Sigmoid colon (tissue), 6 donors: ENCODE measurements at regions not wholly inside any gene's neighbourhood (a gene's known extent, or its start where the extent isn't known, plus 50 kb on each side); places are given as distances from the start of the nearest gene placed in this dataset.

Experiments used
- DNase-seq: peaks from one replicate; pipeline ENCODE4 v3.0.0-alpha.2; 2019
- H3K27ac ChIP-seq, 4 donors: fragments of 200-600 bp; sonication (generic); one replicate each; pipeline ENCODE4 v1.5.1; 2016 to 2019; ENCODE audit warnings: mild to moderate bottlenecking in 1 of 4
- H3K27me3 ChIP-seq, 3 donors: fragments of 200-600 bp; sonication (generic); one replicate each; pipeline ENCODE4 v1.5.1; 2019; ENCODE audit warnings: mild to moderate bottlenecking in 1 of 3
- H3K36me3 ChIP-seq, 4 donors: fragments of 200-600 bp; sonication (generic); one replicate each; pipeline ENCODE4 v1.5.1; 2016 to 2019
- H3K4me1 ChIP-seq, 4 donors: fragments of 200-600 bp; sonication (generic); one replicate each; pipeline ENCODE4 v1.5.1; 2017 to 2019
- H3K4me3 ChIP-seq, 4 donors: fragments of 200-600 bp; sonication (generic); one replicate each; pipeline ENCODE4 v1.5.1; 2017 to 2019; ENCODE audit warnings: mild to moderate bottlenecking in 2 of 4, moderate library complexity in 1 of 4
- H3K9me3 ChIP-seq, 4 donors: fragments of 200-600 bp in 3 of 4; sonication (generic) in 3 of 4; one replicate each; pipeline versions ENCODE4 v1.5.1 to v1.6.1; 2013 to 2019
- EP300 ChIP-seq, 4 donors: sonication (generic); formaldehyde crosslinking; IDR thresholded peaks; one replicate each; pipeline ENCODE4 v1.6.1; 2017; ENCODE audit warnings: antibody characterized with exemption in 4 of 4
- POLR2A ChIP-seq, 2 donors: fragments of 450-650 bp; IDR thresholded peaks; one replicate each; pipeline ENCODE4 v1.6.1; 2016; ENCODE audit warnings: antibody characterized with exemption in 2 of 2, mild to moderate bottlenecking in 2 of 2, moderate library complexity in 2 of 2
- POLR2AphosphoS5 ChIP-seq, 4 donors: sonication (generic); formaldehyde crosslinking; IDR thresholded peaks; one replicate each; pipeline ENCODE4 v1.6.1; 2017; ENCODE audit warnings: antibody characterized with exemption in 4 of 4
- WGBS, 2 donors: extraction: QIAGEN DNeasy Blood & Tissue Kit; methylation state at CpG; one replicate each; pipeline ENCODE4 v1.1.7; 2013; 5-methylcytosine and 5-hydroxymethylcytosine counted together
- intact Hi-C: fragments of 100-400 bp; cut with DNase I; formaldehyde crosslinking; loops from one replicate; pipeline ENCODE4 v1.15.1; 2023
- TF ChIP-seq, protein P1 (sequence below), 4 experiments: fragments of 450-650 bp in 3 of 4; fragments of 200-600 bp in 1 of 4; IDR thresholded peaks; one replicate each; pipeline ENCODE4 v1.5.1; 2016 to 2019; ENCODE audit warnings: antibody characterized with exemption in 4 of 4, mild to moderate bottlenecking in 3 of 4, moderate library complexity in 2 of 4
- donor health status: healthy with polysubstance abuse.
- donor health status: healthy.

DNA sequence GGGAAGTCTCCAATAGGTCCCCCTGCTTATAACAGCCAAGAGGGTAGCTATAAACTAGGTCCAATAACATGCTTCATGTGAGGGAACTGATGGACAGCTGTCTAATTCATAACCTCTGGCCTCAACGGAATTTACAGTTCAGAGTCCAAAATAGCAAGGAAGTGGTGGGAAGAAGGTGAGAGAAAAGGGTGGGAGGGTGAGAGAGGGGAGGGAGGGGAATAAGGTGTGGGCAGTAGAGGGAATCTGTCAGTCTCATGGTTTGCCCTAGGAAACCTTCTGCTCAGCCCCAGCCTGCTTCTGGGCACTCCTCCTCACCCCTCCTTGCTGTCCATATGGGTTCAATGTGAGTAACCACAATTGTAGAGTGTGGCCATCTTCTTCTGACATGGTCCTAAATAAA is 133.4 kb upstream of the ADO start:
- DNase-seq, result no peak
- no peak overlapping the region for H3K27ac ChIP-seq
- intact Hi-C loops, result no loop called here
- H3K4me3 ChIP-seq, result no peak overlapping the region
- H3K36me3 ChIP-seq, result no peaks in the 10 kb centered on the region
- no peaks in the 10 kb centered on the region for H3K4me1 ChIP-seq
- 19 to 41% methylated on average over 1 of the region's 1 CpG for WGBS, 2 donors
- TF ChIP-seq POLR2A (IDR thresholded peaks at IDR 0.05), result no peak
- no peak for TF ChIP-seq POLR2AphosphoS5 (IDR thresholded peaks at IDR 0.05)
- TF ChIP-seq EP300 (IDR thresholded peaks at IDR 0.05), result no peak
- TF ChIP-seq, protein P1, sequence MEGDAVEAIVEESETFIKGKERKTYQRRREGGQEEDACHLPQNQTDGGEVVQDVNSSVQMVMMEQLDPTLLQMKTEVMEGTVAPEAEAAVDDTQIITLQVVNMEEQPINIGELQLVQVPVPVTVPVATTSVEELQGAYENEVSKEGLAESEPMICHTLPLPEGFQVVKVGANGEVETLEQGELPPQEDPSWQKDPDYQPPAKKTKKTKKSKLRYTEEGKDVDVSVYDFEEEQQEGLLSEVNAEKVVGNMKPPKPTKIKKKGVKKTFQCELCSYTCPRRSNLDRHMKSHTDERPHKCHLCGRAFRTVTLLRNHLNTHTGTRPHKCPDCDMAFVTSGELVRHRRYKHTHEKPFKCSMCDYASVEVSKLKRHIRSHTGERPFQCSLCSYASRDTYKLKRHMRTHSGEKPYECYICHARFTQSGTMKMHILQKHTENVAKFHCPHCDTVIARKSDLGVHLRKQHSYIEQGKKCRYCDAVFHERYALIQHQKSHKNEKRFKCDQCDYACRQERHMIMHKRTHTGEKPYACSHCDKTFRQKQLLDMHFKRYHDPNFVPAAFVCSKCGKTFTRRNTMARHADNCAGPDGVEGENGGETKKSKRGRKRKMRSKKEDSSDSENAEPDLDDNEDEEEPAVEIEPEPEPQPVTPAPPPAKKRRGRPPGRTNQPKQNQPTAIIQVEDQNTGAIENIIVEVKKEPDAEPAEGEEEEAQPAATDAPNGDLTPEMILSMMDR (IDR thresholded peaks at IDR 0.05), result no peak
- no peaks in the 10 kb centered on the region for H3K9me3 ChIP-seq
- H3K27me3 ChIP-seq, result no peaks in the 10 kb centered on the region

DNA sequence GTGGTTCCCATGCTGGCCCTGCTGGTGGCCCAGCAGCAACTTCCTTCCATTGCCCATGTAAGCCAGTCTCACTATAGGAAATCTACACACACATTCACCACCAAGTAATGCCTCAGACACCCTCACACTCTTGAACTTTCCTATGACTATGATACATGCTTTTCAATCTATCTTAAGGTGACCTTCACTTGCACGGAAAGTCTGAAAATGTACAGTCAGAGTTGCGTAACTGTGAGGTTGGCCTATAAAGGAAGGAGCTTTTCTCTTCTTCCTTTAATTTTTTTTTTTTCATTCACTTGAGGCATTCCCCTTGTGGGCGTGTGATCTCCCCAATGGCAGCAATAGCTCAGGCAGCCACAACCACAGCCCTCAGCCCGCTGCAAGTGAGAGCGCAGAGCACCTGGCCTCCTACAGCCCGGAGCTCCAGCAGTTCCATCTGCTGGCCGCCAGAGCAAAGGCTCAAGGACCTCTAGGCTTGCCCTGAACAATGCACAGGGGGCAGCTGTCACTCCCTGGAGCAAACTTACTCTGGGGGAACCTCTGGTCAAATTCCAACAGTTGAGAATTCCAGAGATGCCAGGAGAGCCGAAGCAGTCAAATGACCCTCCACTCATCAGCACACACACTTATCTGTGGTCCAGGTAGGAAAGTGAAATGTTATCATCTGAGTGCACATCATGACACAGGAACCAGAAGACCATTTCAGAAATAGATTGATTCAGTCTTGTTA is 123.1 kb upstream of the ADO start:
- intact Hi-C loops, result no loop called here
- 42 to 50% methylated on average over 8 of the region's 8 CpGs for WGBS, 2 donors

DNA sequence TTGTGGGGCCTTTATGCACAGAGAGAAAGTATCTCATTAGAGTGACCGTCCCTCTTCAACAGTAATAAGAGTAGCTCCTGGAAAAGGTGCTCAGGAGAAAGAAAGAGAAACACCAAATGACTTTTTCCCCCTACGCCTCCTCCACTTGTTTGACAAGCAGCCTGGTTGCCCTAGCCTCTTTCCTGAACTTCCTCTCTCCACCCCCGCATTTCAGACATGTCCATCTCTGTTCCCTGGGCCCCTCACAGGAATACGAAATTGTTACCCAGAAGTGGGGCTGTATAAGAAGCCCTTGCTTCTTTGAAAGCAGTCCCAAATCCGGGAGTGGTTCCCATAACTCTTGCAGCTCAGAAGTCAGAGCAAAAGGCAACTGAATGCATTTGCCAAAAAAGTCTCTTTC is 119.6 kb upstream of the ADO start:
- intact Hi-C loops, result no loop called here
- no peak for DNase-seq
- no peaks in the 10 kb centered on the region for H3K9me3 ChIP-seq
- H3K4me1 ChIP-seq, result no peaks in the 10 kb centered on the region
- TF ChIP-seq POLR2A (IDR thresholded peaks at IDR 0.05), result no peak
- TF ChIP-seq, protein P1 (IDR thresholded peaks at IDR 0.05), result no peak
- TF ChIP-seq POLR2AphosphoS5 (IDR thresholded peaks at IDR 0.05), result no peak
- no peak for TF ChIP-seq EP300 (IDR thresholded peaks at IDR 0.05)
- WGBS, 2 donors, result 70 to 78% methylated on average over 5 of the region's 5 CpGs
- H3K36me3 ChIP-seq, result no peaks in the 10 kb centered on the region
- no peaks in the 10 kb centered on the region for H3K27me3 ChIP-seq
- no peak overlapping the region for H3K4me3 ChIP-seq
- H3K27ac ChIP-seq, result no peak overlapping the region

More for the DNA sequence above, 123.1 kb upstream of the ADO start:
- TF ChIP-seq POLR2AphosphoS5 (IDR thresholded peaks at IDR 0.05) (no peak), EP300 (IDR thresholded peaks at IDR 0.05) (no peak), POLR2A (IDR thresholded peaks at IDR 0.05) (no peak)
- TF ChIP-seq, protein P1 (IDR thresholded peaks at IDR 0.05), result no peak
- Histone ChIP-seq H3K4me1 (no peaks in the 10 kb centered on the region), H3K27ac (no peak overlapping the region), H3K36me3 (no peaks in the 10 kb centered on the region), H3K27me3 (no peaks in the 10 kb centered on the region), H3K9me3 (no peaks in the 10 kb centered on the region), H3K4me3 (no peak overlapping the region)
- DNase-seq, result no peak

DNA sequence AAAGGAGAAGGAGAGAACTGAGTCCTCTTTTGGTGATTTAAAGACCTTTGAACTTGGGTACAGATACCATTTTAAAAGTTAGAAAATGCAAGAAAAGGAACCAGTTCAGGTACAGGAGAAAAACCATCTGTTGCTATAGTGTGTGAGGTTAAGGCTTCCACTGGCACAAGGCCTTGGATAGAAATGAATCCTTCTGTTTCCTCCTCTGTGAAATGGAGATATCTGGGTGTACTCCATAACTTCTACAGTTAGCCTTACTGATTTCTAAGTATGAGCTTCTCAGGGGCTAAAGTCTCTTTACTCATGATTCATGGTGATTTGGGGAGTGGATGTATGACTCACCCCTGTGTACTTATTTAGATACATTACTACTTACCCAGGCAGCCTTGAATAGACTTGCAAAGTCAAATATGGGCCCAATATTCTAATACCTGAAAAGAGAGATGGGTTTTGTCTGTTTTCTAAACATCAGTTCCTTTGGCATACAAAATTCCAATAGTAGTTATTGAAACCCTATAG is 117.2 kb upstream of the ADO start:
- TF ChIP-seq EP300 (IDR thresholded peaks at IDR 0.05) (no peak), POLR2AphosphoS5 (IDR thresholded peaks at IDR 0.05) (no peak), POLR2A (IDR thresholded peaks at IDR 0.05) (no peak)
- TF ChIP-seq, protein P1 (IDR thresholded peaks at IDR 0.05), result no peak
- Histone ChIP-seq H3K36me3 (no peaks in the 10 kb centered on the region), H3K4me3 (no peak overlapping the region), H3K27me3 (no peaks in the 10 kb centered on the region), H3K4me1 (no peaks in the 10 kb centered on the region), H3K9me3 (no peaks in the 10 kb centered on the region), H3K27ac (no peak overlapping the region)
- intact Hi-C loops, result no loop called here
- DNase-seq, result no peak
